HG02884 (cell line): ENCODE measurements at regions not wholly inside any gene's neighbourhood (a gene's known extent, or its start where the extent isn't known, plus 50 kb on each side); places are given as distances from the start of the nearest gene placed in this dataset.

Experiments
- ATAC-seq: cut with Tn5 transposase; IDR thresholded peaks from one replicate; pipeline ENCODE4 v1.9.1; 2021; ENCODE audit warnings: mild to moderate bottlenecking, moderate library complexity; ENCODE audit not compliant: unreplicated experiment

DNA sequence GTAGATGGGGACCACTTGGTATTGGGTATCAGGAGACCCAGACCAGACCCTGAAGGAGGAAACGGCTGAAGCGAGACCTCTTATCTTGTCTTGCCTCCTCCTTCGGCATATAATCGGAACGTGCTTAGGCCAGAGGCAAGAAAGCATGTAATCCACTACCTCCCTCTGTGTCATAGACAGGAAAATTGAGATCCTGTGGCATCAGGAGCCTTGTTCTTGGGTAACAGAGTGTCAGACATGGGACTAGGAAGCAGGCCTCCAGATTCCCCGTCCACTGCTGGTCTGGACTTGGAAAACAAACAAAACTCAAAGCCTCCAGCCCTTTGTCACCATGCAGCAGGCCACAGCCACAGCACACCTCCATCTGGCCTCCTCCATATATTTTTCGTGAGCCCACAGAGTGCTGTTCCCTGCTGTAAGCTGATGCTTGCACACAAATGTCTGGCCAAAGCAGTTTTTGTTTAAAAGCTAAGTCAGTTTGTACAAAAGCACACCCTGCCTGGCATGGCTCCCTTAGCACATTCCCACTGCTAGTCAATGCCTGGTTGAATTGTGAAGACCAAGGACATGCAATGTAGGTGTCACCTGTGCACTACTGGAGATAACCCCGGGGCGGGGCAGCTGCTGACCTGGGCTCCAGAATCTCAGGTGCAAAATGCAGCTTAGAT, 510.9 kb downstream of the RPS24 start:
- no peak for ATAC-seq

GRCh38 chr10:78545756-78546155, 512.1 kb downstream of the RPS24 start:
- no peak for ATAC-seq

- no peak for ATAC-seq
These were observed 513.7 kb downstream of the RPS24 start for GRCh38 chr10:78547397-78547796.

DNA sequence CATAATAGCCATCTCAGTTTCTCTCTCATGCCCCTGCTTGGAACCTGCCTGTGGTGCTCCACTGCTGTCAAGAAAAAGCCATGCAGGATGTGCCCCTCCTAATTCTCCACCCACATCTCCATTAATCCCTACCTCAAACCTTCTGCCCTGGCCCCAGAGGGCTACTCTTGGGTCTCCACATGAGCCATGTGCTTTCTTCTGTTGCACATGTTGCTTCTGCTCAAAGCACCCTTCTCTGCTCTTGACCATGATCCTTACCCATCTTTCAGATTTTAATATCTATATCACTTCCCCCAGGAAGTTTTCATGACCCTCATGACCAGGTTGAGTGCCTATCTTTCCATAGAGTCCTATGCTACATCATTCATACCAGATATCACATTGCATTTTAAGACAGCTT, 514.2 kb downstream of the RPS24 start:
- no peak for ATAC-seq

GRCh38 chr10:78548369-78548768, 514.7 kb downstream of the RPS24 start:
- no peak for ATAC-seq

GRCh38 chr10:78549140-78549935, 515.7 kb downstream of the RPS24 start:
- no peak for ATAC-seq

DNA sequence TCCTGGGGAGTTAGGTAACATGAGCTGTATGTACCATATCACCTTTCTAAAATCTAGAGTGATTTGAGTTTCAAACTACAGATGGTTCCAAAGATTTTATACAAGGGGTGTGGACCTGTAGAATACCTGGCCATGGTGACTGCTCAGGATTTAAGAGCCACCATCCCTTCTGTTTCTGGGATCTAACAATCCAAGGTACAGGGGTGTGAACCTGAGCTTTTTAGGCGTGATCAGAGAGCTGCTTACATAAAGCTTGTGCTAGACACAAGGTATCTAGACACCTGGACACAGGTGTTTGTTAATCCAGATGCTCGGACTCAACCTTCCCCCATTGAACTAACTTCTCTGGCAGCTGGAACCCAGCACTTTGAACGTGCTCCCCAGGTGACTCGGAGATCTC, 516.4 kb downstream of the RPS24 start:
- ATAC-seq: no peak

- no peak for ATAC-seq
These were observed 517.1 kb downstream of the RPS24 start for GRCh38 chr10:78550716-78551115.

DNA sequence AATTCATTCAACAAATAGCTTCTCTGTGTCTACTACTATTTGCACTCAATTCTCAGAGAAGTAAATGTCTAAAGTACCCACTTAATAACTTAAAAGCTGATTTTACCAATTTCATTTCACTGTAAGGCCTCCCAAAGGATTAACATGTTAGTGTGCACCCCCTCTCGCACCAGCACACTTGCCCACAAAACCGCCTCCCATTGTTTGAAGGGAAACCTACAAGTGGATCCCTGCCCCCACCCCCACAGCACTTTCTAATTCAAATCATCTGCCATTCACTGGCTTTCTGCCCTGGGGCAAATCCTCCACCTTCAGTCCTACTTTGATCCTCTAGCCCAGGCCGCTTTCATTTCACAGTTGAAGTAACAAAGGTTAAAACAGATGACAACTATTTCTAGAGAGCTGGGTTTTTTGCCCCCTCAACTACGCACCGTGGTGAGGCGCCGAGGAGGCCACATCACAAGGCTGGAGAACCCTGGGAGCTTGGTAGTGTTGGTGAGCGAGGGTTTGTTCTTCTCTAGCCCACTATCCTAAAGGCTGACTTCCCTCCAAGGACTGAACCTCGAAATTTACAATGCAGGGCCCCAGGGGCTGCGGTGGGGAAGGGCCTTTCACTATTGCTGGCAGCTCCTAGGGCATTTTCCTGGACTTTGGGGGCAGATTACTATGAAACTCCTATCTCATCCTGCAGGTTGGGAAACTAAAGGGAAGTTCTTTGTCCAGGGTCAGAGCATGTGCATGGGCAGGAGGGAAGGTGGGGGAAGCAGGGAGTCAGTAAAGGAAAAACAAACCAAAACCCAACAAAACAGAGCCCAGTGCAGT, 517.4 kb upstream of the ZMIZ1 start:
- no peak for ATAC-seq

DNA sequence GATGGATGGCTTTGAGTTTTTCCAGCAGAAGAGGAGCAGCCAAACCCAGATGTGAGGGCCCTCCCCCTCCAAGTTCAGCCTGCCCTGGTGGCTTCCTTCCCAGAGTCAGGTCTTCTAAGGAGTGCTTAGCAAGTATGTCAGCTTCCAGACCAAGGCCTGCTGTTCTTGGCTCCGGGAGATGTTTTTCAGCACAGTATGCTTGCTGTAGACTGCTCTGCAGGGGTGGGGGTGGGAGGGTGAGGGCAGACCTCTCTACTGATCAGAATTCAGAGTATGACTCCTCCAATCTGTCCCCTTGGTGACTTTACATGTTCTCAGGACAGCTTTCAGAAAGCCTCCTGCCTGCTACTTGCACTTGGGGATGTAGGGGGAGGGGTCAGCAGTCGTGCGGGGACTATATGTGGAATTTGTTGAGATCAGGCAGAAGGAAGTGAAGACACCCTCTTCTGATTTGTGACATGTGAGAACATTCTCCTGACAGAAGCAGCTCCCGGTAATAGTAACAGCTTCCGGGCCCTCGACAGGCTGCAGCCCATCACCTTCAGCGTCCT, 516.4 kb upstream of the ZMIZ1 start:
- ATAC-seq: no peak

DNA sequence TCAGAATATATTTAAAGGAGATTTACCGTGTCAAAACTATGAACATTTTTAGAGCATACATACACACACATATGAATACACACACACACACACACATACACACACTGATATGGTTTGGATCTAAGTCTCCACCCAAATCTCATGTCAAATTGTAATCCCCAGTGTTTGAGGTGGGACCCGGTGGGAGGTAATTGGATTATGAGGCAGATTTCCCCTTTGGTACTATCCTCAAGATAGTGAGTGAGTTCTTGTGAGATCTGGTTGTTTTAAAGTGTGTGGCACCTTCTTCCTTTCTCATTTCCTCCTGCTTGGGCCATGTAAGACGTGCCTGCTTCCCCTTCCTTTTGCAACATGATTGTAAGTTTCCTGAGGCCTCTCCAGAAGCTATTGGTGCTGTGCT, 515.0 kb upstream of the ZMIZ1 start:
- no peak for ATAC-seq

DNA sequence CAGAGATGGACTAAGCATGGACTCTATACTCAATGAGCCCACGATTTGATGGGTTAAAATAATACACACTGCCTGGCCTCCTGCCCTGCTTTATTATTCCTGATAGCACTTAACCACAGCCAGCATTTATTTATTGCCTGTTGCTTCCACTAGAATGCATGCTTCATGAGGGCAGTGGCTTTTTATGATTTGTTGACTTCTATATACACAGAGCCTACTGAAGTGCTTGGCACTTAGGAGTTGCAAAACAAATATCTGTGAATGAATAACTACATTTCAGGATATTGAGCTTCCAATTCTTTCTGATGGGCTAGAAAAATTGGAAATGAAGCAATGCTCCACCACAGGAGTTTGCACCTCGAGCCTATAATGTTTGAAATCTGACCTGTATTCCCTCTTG, 513.6 kb upstream of the ZMIZ1 start:
- no peak for ATAC-seq

- no peak for ATAC-seq
These were observed 511.9 kb upstream of the ZMIZ1 start for GRCh38 chr10:78556705-78557432.

DNA sequence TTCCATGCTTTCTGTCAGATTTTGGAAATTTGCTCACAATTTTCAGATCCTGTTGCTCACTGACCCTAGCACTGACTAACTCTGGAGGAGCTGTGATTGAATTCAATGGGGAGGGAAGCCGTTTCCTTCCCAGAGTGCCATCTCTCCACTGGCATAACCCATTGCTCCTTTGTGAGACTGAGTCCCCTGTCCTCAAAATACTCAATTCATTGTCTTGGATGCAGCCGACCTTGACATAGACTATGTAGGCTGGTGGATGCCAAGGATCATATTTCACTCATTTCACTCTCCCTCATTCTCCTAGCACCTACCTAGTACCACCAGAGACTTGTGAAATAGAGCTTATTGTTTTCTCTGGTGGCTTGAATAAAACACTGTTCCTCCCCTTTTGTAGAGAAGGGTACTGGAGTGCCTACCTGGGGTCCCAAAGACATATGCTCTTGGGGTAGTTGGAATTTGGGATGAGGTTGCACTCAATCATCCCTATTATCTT, 511.3 kb upstream of the ZMIZ1 start:
- ATAC-seq: no peak

GRCh38 chr10:78559661-78560340, 509.0 kb upstream of the ZMIZ1 start:
- ATAC-seq: no peak

GRCh38 chr10:78560341-78560688, 508.5 kb upstream of the ZMIZ1 start:
- ATAC-seq: no peak

- no peak for ATAC-seq
These were observed 505.5 kb upstream of the ZMIZ1 start for GRCh38 chr10:78563314-78563713.

- ATAC-seq: no peak
These were observed 502.9 kb upstream of the ZMIZ1 start for GRCh38 chr10:78565841-78566240.

GRCh38 chr10:78566284-78567111, 502.3 kb upstream of the ZMIZ1 start:
- ATAC-seq: no peak
